ENCODE measurements at regions not wholly inside any gene's neighbourhood (a gene's known extent, or its start where the extent isn't known, plus 50 kb on each side); places are given as distances from the start of the nearest gene placed in this dataset.

- no peak overlapping the region for H2AFZ ChIP-seq (replicated peaks; ENCODE audit: low read length, poor library complexity)
- no peak overlapping the region for H2AK9ac ChIP-seq (replicated peaks; ENCODE audit: low read depth, low read length, poor library complexity)
- H3K4me3 ChIP-seq (ENCODE audit: insufficient read depth, low read depth, low read length): no peak overlapping the region
- ChIA-PET POLR2A (ENCODE audit: unreplicated experiment) (no interaction called here), CTCF (interaction anchor here (0.6 to 1.1 kb wide), 2 partner anchors 109 to 338 kb away, joined by 3 read pairs; no protein-coding TSS in a partner anchor)
- no peak overlapping the region; the same call in 1 of the 2 replicates for H3K18ac ChIP-seq (ENCODE audit: low read depth, low read length)
- dilution Hi-C loops (cut with HindIII; ENCODE audit: low sequenced_read_pairs, unreplicated experiment) (no loop called here), in situ Hi-C loops (cut with MboI; ENCODE audit: low sequenced_read_pairs) (no loop called here), intact Hi-C loops (cut with micrococcal nuclease) (no loop called here)
- no peaks in the 10 kb centered on the region for H3K36me3 ChIP-seq (ENCODE audit: control insufficient read depth, insufficient read depth, low read length)
- H3K79me1 ChIP-seq (ENCODE audit: low read depth in 1 of 2, low read length in 2 of 2): no peaks in the 10 kb centered on the region
- peaks cover 15% of the 10 kb centered on the region for H3K27me3 ChIP-seq (ENCODE audit: control insufficient read depth, insufficient read depth, low read length)
- no peak overlapping the region for H3K23ac ChIP-seq (ENCODE audit: low read depth, low read length)
- 0 out of 2 replicates have a peak, but pooled peaks cover 6% of the 10 kb centered on the region for H3K9me1 ChIP-seq (ENCODE audit: insufficient read depth, low read length)
- no peak for TF ChIP-seq FOS (IDR thresholded peaks at IDR 0.05; ENCODE audit: low read depth, low read length)
- peak; percentile 83 for TF ChIP-seq CEBPB (IDR thresholded peaks at IDR 0.05; ENCODE audit: low read depth, low read length)
- H3K9ac ChIP-seq (ENCODE audit: low read depth, low read length): no peak overlapping the region
- H2BK5ac ChIP-seq (ENCODE audit: low read depth, low read length, poor library complexity, severe bottlenecking): no peak overlapping the region
- BruUV-seq (replicated peaks): no TSS peak
- no peak overlapping the region for H4K91ac ChIP-seq (ENCODE audit: insufficient read depth, low read depth, low read length)
- WGBS, 2 experiments (ENCODE audit: extremely low coverage in 2 of 2, insufficient read length in 1 of 2): no CpG with 5 or more reads among the region's 3 CpGs
- H3K4me1 ChIP-seq (ENCODE audit: control insufficient read depth, insufficient read depth, low read length): peaks cover 5% of the 10 kb centered on the region
- H2BK120ac ChIP-seq (ENCODE audit: low read depth, low read length): no peak overlapping the region
- no peak overlapping the region for H4K5ac ChIP-seq (ENCODE audit: low read depth, low read length)
- no peak overlapping the region for H2BK15ac ChIP-seq (ENCODE audit: low read depth, low read length)
- no peak overlapping the region for H4K8ac ChIP-seq (ENCODE audit: low read depth in 2 of 2, low read length in 2 of 2)
- H3K56ac ChIP-seq (ENCODE audit: extremely low read depth, insufficient read depth, low read length): no peak overlapping the region
- DNase-seq (no peak), ATAC-seq (ENCODE audit: low read depth) (no peak)
- no peak overlapping the region for H3K27ac ChIP-seq (ENCODE audit: insufficient read depth, low read length)
- H2AK5ac ChIP-seq (ENCODE audit: low read depth, low read length): no peak overlapping the region
- H4K20me1 ChIP-seq (ENCODE audit: insufficient read depth, low read length): no peaks in the 10 kb centered on the region; the same call in 1 of the 2 replicates
- no peak overlapping the region for H3K4me2 ChIP-seq (ENCODE audit: low read depth, low read length)
- H3K9me3 ChIP-seq (ENCODE audit: control insufficient read depth, insufficient read depth, low read length): peaks cover 4% of the 10 kb centered on the region
- H3K14ac ChIP-seq (replicated peaks; ENCODE audit: low read depth, low read length): no peak overlapping the region
- H3K4ac ChIP-seq (ENCODE audit: low read depth, low read length): no peak overlapping the region
- no peak overlapping the region for H2BK20ac ChIP-seq (ENCODE audit: low read depth, low read length)
Observed at GRCh38 chr18:57983472-57983871, 60.6 kb upstream of the NEDD4L start.

Measured in IMR-90 (cell line).